Astrocyte (in vitro differentiated cells and primary cell): ENCODE measurements at regions not wholly inside any gene's neighbourhood (a gene's known extent, or its start where the extent isn't known, plus 50 kb on each side); places are given as distances from the start of the nearest gene placed in this dataset.

ENCODE experiments used
- DNase-seq: peaks from one replicate; pipeline ENCODE4 v3.0.0-alpha.2; 2010; ENCODE audit warnings: low read depth
- FAIRE-seq: peaks from 2 replicates; lab custom pipeline; 2011; peaks lifted over from hg19 to GRCh38; lab: Jason Lieb, UNC
- H2AFZ ChIP-seq: 2 replicates; pipeline ENCODE4 v1.6.0; 2012; ENCODE audit warnings: low read depth, low read length, inconsistent platforms
- H3K27ac ChIP-seq: 2 replicates; pipeline ENCODE4 v1.5.1; 2011; ENCODE audit warnings: low read depth, low read length, inconsistent platforms
- H3K27me3 ChIP-seq: 2 replicates; pipeline ENCODE4 v1.6.0; 2011; ENCODE audit warnings: low read length, inconsistent platforms; ENCODE audit not compliant: insufficient read depth
- H3K36me3 ChIP-seq: 2 replicates; pipeline ENCODE4 v1.5.1; 2011; ENCODE audit warnings: low read length, inconsistent platforms; ENCODE audit not compliant: insufficient read depth
- H3K4me1 ChIP-seq: 2 replicates; pipeline ENCODE4 v1.5.1; 2011; ENCODE audit warnings: low read length, inconsistent platforms; ENCODE audit not compliant: insufficient read depth
- H3K4me2 ChIP-seq: 2 replicates; pipeline ENCODE4 v1.6.0; 2012; ENCODE audit warnings: low read length, inconsistent platforms
- H3K4me3 ChIP-seq: 2 replicates; pipeline ENCODE4 v1.5.1; 2011; ENCODE audit warnings: low read depth, mild to moderate bottlenecking, low read length, inconsistent platforms; ENCODE audit not compliant: insufficient read depth
- H3K79me2 ChIP-seq: 2 replicates; pipeline ENCODE4 v1.6.0; 2012; ENCODE audit warnings: mild to moderate bottlenecking, low read length, inconsistent platforms; ENCODE audit not compliant: insufficient read depth
- H3K9ac ChIP-seq: 2 replicates; pipeline ENCODE4 v1.6.0; 2012; ENCODE audit warnings: mild to moderate bottlenecking, low read length, inconsistent platforms
- H3K9me3 ChIP-seq: 2 replicates; pipeline ENCODE4 v1.5.1; 2012; ENCODE audit warnings: low read depth, mild to moderate bottlenecking, low read length, inconsistent platforms; ENCODE audit not compliant: insufficient read depth
- H4K20me1 ChIP-seq: 2 replicates; pipeline ENCODE4 v1.6.0; 2012; ENCODE audit warnings: low read length, inconsistent platforms; ENCODE audit not compliant: insufficient read depth
- H3K27ac Mint-ChIP-seq: one replicate; pipeline ENCODE4 v1.8.0; 2021; ENCODE audit warnings: mild to moderate bottlenecking, mixed read lengths; ENCODE audit not compliant: unreplicated experiment
- H3K27me3 Mint-ChIP-seq: one replicate; pipeline ENCODE4 v1.8.0; 2021; ENCODE audit warnings: low read depth, mixed read lengths; ENCODE audit not compliant: unreplicated experiment
- H3K36me3 Mint-ChIP-seq: one replicate; pipeline ENCODE4 v1.8.0; 2021; ENCODE audit warnings: low read depth, mixed read lengths; ENCODE audit not compliant: unreplicated experiment
- H3K4me1 Mint-ChIP-seq: one replicate; pipeline ENCODE4 v1.8.0; 2021; ENCODE audit warnings: low read depth, mixed read lengths; ENCODE audit not compliant: unreplicated experiment
- H3K4me3 Mint-ChIP-seq: one replicate; pipeline ENCODE4 v1.8.0; 2021; ENCODE audit warnings: mild to moderate bottlenecking, moderate library complexity, mixed read lengths; ENCODE audit not compliant: unreplicated experiment
- H3K9me3 Mint-ChIP-seq: one replicate; pipeline ENCODE4 v1.8.0; 2021; ENCODE audit warnings: mild to moderate bottlenecking, mixed read lengths; ENCODE audit not compliant: unreplicated experiment
- EZH2 ChIP-seq: IDR thresholded peaks from 2 replicates; pipeline ENCODE4 v1.6.1; 2012; ENCODE audit warnings: mild to moderate bottlenecking, low read length, inconsistent platforms; ENCODE audit not compliant: insufficient read depth
- TF ChIP-seq, protein P1 (sequence below): IDR thresholded peaks from 2 replicates; pipeline ENCODE4 v1.5.1; 2011; ENCODE audit warnings: low read depth, mild to moderate bottlenecking, inconsistent platforms, low read length, moderate library complexity; ENCODE audit not compliant: insufficient read depth

GRCh38 chr10:128971374-128972035 is 495.5 kb upstream of the MGMT start:
- H3K9me3 ChIP-seq = peaks cover 6% of the 10 kb centered on the region
- Mint-ChIP-seq H3K27ac (no peak overlapping the region), H3K9me3 (no peaks in the 10 kb centered on the region), H3K4me1 (no peaks in the 10 kb centered on the region), H3K27me3 (peaks cover 24% of the 10 kb centered on the region), H3K4me3 (no peak overlapping the region), H3K36me3 (no peaks in the 10 kb centered on the region)
- H3K27me3 ChIP-seq = no peaks in the 10 kb centered on the region
- H4K20me1 ChIP-seq = no peaks in the 10 kb centered on the region
- no peaks in the 10 kb centered on the region for H3K4me1 ChIP-seq
- H3K36me3 ChIP-seq = no peaks in the 10 kb centered on the region
- no peak overlapping the region for H3K4me3 ChIP-seq
- FAIRE-seq = no peak
- H2AFZ ChIP-seq = no peak overlapping the region
- no peak overlapping the region for H3K27ac ChIP-seq
- no peak overlapping the region for H3K4me2 ChIP-seq
- no peak overlapping the region for H3K9ac ChIP-seq
- H3K79me2 ChIP-seq = no peaks in the 10 kb centered on the region
- TF ChIP-seq EZH2 = no peak
- TF ChIP-seq, protein P1, sequence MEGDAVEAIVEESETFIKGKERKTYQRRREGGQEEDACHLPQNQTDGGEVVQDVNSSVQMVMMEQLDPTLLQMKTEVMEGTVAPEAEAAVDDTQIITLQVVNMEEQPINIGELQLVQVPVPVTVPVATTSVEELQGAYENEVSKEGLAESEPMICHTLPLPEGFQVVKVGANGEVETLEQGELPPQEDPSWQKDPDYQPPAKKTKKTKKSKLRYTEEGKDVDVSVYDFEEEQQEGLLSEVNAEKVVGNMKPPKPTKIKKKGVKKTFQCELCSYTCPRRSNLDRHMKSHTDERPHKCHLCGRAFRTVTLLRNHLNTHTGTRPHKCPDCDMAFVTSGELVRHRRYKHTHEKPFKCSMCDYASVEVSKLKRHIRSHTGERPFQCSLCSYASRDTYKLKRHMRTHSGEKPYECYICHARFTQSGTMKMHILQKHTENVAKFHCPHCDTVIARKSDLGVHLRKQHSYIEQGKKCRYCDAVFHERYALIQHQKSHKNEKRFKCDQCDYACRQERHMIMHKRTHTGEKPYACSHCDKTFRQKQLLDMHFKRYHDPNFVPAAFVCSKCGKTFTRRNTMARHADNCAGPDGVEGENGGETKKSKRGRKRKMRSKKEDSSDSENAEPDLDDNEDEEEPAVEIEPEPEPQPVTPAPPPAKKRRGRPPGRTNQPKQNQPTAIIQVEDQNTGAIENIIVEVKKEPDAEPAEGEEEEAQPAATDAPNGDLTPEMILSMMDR = no peak
- DNase-seq = no peak

DNA sequence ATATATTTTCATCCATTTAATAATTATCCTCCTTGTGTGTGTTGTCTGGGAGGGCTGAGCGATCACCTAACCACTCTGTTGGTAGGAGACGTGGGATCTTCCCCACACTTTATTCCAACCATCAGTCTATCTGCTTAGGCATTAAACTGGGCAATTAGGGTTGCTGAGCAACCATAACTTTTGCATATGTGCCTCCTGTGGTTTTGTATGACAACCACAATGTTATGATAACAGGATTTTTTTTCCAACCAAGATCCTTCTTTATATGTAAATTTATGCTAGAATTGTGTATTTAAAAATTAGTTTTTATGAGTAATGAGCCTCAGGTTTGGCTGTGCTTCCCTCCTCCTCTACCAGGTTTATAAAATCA is 495.0 kb upstream of the MGMT start:
- DNase-seq (no peak), FAIRE-seq (no peak)
- Mint-ChIP-seq H3K36me3 (no peaks in the 10 kb centered on the region), H3K4me3 (no peak overlapping the region), H3K9me3 (no peaks in the 10 kb centered on the region), H3K27ac (no peak overlapping the region), H3K4me1 (no peaks in the 10 kb centered on the region), H3K27me3 (peaks cover 20% of the 10 kb centered on the region)
- Histone ChIP-seq H4K20me1 (no peaks in the 10 kb centered on the region), H3K36me3 (no peaks in the 10 kb centered on the region), H3K9me3 (peaks cover 8% of the 10 kb centered on the region), H3K4me1 (no peaks in the 10 kb centered on the region), H3K27me3 (no peaks in the 10 kb centered on the region), H3K79me2 (no peaks in the 10 kb centered on the region), H3K4me3 (no peak overlapping the region), H3K27ac (no peak overlapping the region), H3K9ac (no peak overlapping the region), H3K4me2 (no peak overlapping the region), H2AFZ (no peak overlapping the region)
- TF ChIP-seq EZH2 = no peak
- TF ChIP-seq, protein P1 = no peak

DNA sequence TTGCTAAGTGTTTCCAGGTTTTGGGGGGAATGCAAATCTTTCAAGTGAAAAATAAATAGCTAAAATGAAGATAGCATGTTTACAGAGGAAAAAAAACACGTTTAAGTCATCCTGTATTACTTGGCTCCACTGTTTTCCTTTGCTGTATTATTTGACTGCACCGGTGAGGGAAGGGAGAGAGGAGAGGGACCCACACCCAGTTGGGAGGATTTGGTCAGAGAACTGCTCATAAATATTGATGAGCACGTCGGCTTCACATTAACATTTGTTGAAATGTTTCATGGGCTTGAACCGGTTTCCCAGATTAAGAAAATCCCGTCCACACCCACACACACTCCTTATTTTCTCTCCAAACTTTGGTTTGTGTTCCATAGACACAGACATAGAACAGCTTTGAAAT is 493.8 kb upstream of the MGMT start:
- Histone ChIP-seq H3K4me1 (no peaks in the 10 kb centered on the region), H3K36me3 (no peaks in the 10 kb centered on the region), H2AFZ (no peak overlapping the region), H3K27me3 (no peaks in the 10 kb centered on the region), H3K9ac (no peak overlapping the region), H3K27ac (no peak overlapping the region), H3K79me2 (no peaks in the 10 kb centered on the region), H4K20me1 (no peaks in the 10 kb centered on the region), H3K9me3 (peaks cover 10% of the 10 kb centered on the region), H3K4me2 (no peak overlapping the region), H3K4me3 (no peak overlapping the region)
- Mint-ChIP-seq H3K27me3 (peaks cover 22% of the 10 kb centered on the region), H3K36me3 (no peaks in the 10 kb centered on the region), H3K4me3 (no peak overlapping the region), H3K4me1 (no peaks in the 10 kb centered on the region), H3K9me3 (no peaks in the 10 kb centered on the region), H3K27ac (no peak overlapping the region)
- TF ChIP-seq, protein P1 = no peak
- no peak for TF ChIP-seq EZH2
- DNase-seq (no peak), FAIRE-seq (no peak)
